ENCODE measurements at regions not wholly inside any gene's neighbourhood (a gene's known extent, or its start where the extent isn't known, plus 50 kb on each side); places are given as distances from the start of the nearest gene placed in this dataset.

- Histone ChIP-seq H3K27ac (ENCODE audit: extremely low read depth, low read depth, low read length) (no peak overlapping the region), H3K9me3 (ENCODE audit: control insufficient read depth, insufficient read depth, low read depth, low read length) (no peaks in the 10 kb centered on the region), H3K36me3 (ENCODE audit: control insufficient read depth in 2 of 2, insufficient read depth in 1 of 2, low read length in 2 of 2) (no peaks in the 10 kb centered on the region), H3K4me3 (ENCODE audit: low read depth, low read length) (no peak overlapping the region), H3K4me1 (ENCODE audit: control insufficient read depth, insufficient read depth, low read length) (no peaks in the 10 kb centered on the region)
- TF ChIP-seq ZNF10 (tag by site-specific recombination; IDR thresholded peaks at IDR 0.05) (no peak), ZNF830 (tag by site-specific recombination; IDR thresholded peaks at IDR 0.05; ENCODE audit: low read depth) (no peak), ZNF658 (tag by site-specific recombination; IDR thresholded peaks at IDR 0.05) (no peak), ZNF530 (tag by site-specific recombination; IDR thresholded peaks at IDR 0.05; ENCODE audit: low read depth) (no peak), ZNF76 (tag by site-specific recombination; IDR thresholded peaks at IDR 0.05; ENCODE audit: borderline replicate concordance, low read depth) (no peak), ZBTB6 (tag by site-specific recombination; IDR thresholded peaks at IDR 0.05) (no peak), ZNF777 (tag by site-specific recombination; IDR thresholded peaks at IDR 0.05; ENCODE audit: borderline replicate concordance) (no peak), ZNF335 (tag by site-specific recombination; conservative IDR thresholded peaks at IDR 0.05) (no peak), ZNF660 (tag by site-specific recombination; IDR thresholded peaks at IDR 0.05) (no peak), ZNF398 (tag by site-specific recombination; IDR thresholded peaks at IDR 0.05) (no peak), ZNF341 (tag by site-specific recombination; IDR thresholded peaks at IDR 0.05; ENCODE audit: low read depth) (no peak), ZNF146 (tag by site-specific recombination; IDR thresholded peaks at IDR 0.05) (no peak), ZNF473 (tag by site-specific recombination; IDR thresholded peaks at IDR 0.05) (no peak), GFI1B (tag by site-specific recombination; IDR thresholded peaks at IDR 0.05) (no peak), ZNF302 (tag by site-specific recombination; IDR thresholded peaks at IDR 0.05; ENCODE audit: low read depth) (no peak)
- TF ChIP-seq, protein P1, sequence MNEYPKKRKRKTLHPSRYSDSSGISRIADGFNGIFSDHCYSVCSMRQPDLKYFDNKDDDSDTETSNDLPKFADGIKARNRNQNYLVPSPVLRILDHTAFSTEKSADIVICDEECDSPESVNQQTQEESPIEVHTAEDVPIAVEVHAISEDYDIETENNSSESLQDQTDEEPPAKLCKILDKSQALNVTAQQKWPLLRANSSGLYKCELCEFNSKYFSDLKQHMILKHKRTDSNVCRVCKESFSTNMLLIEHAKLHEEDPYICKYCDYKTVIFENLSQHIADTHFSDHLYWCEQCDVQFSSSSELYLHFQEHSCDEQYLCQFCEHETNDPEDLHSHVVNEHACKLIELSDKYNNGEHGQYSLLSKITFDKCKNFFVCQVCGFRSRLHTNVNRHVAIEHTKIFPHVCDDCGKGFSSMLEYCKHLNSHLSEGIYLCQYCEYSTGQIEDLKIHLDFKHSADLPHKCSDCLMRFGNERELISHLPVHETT (tag by site-specific recombination; IDR thresholded peaks at IDR 0.05): no peak
- TF ChIP-seq, protein P2, sequence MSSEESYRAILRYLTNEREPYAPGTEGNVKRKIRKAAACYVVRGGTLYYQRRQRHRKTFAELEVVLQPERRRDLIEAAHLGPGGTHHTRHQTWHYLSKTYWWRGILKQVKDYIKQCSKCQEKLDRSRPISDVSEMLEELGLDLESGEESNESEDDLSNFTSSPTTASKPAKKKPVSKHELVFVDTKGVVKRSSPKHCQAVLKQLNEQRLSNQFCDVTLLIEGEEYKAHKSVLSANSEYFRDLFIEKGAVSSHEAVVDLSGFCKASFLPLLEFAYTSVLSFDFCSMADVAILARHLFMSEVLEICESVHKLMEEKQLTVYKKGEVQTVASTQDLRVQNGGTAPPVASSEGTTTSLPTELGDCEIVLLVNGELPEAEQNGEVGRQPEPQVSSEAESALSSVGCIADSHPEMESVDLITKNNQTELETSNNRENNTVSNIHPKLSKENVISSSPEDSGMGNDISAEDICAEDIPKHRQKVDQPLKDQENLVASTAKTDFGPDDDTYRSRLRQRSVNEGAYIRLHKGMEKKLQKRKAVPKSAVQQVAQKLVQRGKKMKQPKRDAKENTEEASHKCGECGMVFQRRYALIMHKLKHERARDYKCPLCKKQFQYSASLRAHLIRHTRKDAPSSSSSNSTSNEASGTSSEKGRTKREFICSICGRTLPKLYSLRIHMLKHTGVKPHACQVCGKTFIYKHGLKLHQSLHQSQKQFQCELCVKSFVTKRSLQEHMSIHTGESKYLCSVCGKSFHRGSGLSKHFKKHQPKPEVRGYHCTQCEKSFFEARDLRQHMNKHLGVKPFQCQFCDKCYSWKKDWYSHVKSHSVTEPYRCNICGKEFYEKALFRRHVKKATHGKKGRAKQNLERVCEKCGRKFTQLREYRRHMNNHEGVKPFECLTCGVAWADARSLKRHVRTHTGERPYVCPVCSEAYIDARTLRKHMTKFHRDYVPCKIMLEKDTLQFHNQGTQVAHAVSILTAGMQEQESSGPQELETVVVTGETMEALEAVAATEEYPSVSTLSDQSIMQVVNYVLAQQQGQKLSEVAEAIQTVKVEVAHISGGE (tag by site-specific recombination; conservative IDR thresholded peaks at IDR 0.05; ENCODE audit: low read depth): no peak
- ChIA-PET CTCF (no interaction called here), POLR2A (no interaction called here)
Observed at GRCh38 chr5:153429761-153430380, 60.6 kb upstream of the GRIA1 start.

DNA sequence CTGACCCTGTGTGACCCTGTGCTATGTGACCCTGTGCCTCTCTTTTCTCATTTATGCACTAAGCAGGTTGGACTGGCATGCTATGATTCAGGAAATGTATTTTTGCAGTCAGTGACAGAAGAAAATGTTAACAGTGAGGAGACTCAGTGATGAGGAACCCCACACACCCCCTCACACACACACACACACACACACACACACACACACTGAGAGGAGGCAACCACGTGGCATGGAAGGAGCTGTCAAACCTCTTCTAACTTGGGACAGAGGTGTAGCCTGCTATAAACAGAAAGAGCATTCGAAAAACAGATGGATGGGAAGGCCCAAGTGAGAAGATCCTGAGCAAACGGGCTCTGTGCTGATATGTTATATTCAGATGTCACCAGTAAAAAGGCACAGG lies 57.9 kb upstream of the GRIA1 start:
- H3K36me3 ChIP-seq (ENCODE audit: control insufficient read depth in 2 of 2, insufficient read depth in 1 of 2, low read length in 2 of 2): no peaks in the 10 kb centered on the region
- ChIA-PET POLR2A (no interaction called here), CTCF (no interaction called here)
- H3K9me3 ChIP-seq (ENCODE audit: control insufficient read depth, insufficient read depth, low read depth, low read length): no peaks in the 10 kb centered on the region
- no peak overlapping the region for H3K27ac ChIP-seq (ENCODE audit: extremely low read depth, low read depth, low read length)
- no peak overlapping the region for H3K4me3 ChIP-seq (ENCODE audit: low read depth, low read length)
- H3K4me1 ChIP-seq (ENCODE audit: control insufficient read depth, insufficient read depth, low read length): no peaks in the 10 kb centered on the region
- TF ChIP-seq SCRT1 (tag by site-specific recombination; IDR thresholded peaks at IDR 0.05; ENCODE audit: borderline replicate concordance) (no peak), ZNF202 (tag by site-specific recombination; IDR thresholded peaks at IDR 0.05; ENCODE audit: borderline replicate concordance) (no peak), ZNF449 (tag by site-specific recombination; IDR thresholded peaks at IDR 0.05) (no peak), ZNF404 (tag by site-specific recombination; IDR thresholded peaks at IDR 0.05) (no peak)
- TF ChIP-seq, protein P1 (tag by site-specific recombination; IDR thresholded peaks at IDR 0.05): no peak
